GM21526 (cell line): ENCODE measurements at regions not wholly inside any gene's neighbourhood (a gene's known extent, or its start where the extent isn't known, plus 50 kb on each side); places are given as distances from the start of the nearest gene placed in this dataset.
"Not testable (repeated sequence)": the region's sequence is repeated elsewhere in the genome, so short reads cannot be mapped to it uniquely, and the experiment has no call there.

Experiments used
- ATAC-seq: cut with Tn5 transposase; IDR thresholded peaks from one replicate; pipeline ENCODE4 v1.9.1; 2021; ENCODE audit warnings: moderate library complexity; ENCODE audit not compliant: unreplicated experiment, low FRiP score

DNA sequence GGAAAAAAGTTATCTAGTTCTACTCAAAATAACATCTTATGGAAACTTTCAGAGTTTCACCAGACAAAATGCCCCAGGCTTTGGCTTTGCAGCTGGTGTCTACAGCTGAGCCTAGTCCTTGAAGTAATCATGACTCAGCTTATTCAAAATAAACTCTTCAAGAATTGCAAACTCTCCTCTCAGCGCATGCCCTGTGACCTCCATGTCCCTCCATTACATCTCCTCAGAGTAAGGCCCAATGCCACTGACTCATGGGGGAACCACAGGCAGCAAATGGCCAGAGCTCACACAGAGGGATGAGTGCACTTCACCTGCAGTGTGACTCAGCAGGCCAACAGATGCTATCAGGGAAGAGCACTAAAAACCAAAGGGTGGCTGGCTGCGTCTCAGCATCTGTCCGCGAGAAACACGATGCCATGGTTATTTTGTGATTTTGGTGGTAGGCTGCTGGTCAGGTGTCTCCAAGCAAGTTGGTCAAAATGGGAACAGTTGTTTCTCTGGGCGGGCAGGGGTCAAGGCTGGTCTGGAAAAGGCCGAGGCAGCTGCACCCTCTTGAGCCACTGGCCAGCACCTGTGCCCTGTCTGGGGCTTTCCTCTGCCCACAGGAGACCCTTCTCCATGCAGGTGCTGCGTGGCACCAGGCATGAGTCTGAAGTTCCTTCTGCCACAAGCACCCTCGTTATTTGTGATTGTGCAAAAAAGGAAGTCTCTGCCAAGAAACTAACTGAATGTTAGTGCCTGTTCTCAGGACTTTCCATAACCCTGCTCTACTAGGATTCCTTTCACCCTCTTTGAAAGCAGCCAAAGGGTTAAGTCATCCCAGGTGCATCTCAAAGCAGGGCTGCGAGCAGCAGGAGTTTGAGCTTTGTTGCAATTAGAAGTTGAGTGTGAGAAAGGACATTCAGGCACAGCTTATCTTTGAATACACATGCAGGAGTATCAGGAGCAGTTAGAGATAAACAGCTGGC lies 118.1 kb upstream of the PLGLB2 start:
- ATAC-seq, result not testable (repeated sequence)

DNA sequence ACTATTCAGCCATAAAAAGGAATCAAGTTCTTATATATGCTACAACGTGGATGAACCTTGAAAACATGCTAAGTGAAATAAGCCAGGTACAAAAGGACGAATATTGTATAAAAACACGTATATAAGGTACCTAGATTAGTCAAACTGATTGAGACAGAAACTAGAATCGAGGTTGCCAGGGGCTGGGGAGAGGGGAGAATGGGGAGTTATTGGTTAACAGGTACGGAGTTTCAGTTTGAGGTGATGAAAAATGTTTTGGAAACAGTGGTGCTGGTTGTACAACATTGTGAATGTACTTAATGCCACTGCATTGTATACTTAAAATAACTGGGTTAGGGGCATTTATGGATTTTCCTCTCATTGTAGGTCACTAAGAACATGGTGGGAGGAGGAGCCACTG lies 117.0 kb upstream of the PLGLB2 start:
- ATAC-seq, result not testable (repeated sequence)

DNA sequence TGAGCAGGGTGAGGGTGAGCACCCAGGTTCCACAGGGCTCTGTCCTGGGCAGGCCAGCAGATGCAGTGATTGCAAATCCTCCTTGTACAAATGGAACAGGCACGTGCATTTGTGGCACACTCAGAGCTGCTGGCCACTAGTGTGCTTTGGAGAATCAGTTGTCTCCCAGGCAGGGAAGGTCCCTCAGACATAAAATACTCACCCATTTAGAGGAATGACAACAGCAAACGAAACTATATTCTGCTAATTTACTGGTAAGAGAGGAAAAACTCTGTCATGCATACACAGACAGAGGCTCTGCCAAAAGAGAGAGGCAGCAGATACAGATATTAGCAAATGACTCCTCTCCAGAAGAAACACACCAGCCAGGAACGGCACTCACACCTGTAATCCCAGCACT lies 116.5 kb upstream of the PLGLB2 start:
- not testable (repeated sequence) for ATAC-seq

DNA sequence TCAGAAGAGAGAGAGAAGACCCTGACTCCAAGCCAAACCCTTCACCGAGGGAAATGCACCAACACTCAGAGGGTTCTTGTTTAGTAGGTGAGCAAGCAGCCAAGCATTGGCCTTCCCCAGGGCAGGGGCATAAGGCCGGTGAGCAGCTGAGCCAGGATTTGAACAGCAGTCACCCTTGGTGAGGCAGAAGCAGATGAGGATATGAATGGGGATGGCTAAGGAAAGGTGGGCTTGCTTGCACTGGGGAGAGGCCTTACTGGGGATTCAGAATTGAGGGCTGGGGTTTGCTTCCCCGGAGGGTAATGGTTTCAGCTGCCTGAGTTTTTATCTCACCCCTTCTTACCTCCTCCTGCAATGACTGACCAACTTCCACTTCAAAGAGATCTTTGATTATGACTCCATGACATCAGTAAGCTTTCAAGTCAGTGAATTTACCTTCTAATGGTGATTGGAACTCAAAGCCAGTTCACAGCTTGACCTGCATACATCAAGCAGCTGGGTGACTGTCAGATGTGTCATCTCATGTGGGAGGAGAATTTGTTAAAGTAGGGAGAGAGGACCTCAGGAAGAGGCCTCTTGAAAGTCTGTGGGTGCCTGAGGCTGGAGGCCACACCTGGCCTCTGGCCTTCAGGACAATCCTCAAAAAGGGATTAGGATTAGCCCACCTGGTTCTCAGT lies 114.5 kb upstream of the PLGLB2 start:
- not testable (repeated sequence) for ATAC-seq

DNA sequence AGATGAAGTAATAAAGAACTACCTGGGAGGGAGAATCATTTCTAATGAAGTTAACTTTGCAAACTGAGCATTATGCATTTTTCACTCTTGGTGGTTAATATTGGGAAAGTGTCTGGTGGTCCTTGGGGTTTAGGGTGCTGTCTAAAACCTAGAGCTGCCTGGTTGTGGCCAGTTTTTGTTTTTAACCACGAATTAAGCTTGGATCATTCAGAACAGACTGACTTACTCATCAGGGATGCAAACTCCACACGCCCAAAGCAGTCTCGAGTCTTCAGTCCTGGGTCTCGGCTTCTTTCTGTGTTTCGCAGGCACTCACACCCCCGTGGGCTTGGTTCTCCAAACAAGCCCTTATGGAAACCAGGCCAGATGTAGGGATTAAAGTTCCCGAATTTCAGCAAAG lies 113.8 kb upstream of the PLGLB2 start:
- ATAC-seq, result not testable (repeated sequence)

DNA sequence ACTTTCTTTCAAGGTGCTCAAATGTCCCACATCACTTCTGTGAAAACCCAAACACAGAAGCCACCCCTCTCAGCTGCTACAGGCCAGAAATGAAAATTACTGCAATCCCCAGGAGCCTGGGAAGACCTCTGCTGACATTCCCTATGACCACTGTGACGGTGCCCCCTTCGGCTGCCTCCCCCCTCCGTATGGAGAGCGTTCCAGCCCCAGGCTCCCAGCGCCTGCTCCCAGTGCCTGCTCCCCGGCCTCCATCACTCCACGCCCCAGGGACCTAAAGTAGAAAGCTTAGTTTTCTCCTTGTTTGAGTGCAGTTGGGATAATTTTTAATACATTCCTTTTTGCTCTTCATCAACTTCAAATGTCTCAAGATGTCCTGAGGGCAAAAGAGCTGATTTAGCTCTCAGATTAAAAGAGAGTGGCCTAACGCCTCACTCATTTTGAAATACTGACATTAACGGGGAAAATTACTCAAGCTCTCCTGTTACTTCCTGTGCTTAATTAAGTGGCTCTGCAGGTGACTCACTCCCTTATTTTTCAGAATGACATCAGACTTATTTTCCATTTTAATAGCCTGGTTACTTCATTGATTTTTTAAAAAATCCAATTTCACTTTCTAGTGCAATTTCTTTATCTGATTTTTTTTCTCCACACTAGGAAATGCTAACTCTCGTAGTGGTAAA lies 112.8 kb upstream of the PLGLB2 start:
- ATAC-seq, result not testable (repeated sequence)

DNA sequence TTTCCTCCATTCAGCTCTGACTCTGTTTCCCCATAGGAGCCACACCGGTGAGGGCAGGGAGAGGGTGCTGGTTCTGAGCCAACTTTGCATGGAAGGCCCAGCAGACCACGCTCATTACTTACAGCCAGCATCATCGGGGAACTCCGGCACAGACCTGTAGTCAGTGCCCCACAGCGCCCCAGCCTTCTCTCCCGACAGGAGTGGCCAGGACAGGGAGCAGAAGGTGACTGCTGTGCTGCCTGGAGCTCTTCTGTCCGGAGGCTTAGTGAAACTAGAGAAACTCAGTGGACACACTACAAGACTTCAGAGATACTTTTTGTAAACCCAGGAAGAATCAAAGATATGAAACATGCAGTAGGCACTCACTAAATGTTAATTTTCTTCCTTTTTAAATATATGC lies 111.6 kb upstream of the PLGLB2 start:
- not testable (repeated sequence) for ATAC-seq

DNA sequence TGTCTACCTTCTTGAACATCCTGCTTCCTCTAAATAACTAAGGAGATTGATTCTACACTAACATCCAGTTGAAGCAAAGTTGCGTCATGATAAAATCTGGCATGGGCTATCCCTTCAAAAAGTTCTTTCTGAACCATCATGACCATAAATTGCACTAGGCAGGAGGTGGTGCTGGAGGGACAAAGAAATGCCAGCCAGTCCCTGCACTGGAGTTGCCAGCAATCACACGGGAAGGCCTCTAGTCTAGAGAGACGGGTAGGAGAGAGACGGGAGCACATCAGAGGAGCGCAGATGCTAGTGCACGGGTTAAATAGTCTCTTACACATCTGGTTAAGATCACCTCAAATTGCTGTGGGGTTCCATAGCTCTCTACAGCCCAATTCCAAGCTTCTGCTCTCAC lies 111.2 kb upstream of the PLGLB2 start:
- not testable (repeated sequence) for ATAC-seq

DNA sequence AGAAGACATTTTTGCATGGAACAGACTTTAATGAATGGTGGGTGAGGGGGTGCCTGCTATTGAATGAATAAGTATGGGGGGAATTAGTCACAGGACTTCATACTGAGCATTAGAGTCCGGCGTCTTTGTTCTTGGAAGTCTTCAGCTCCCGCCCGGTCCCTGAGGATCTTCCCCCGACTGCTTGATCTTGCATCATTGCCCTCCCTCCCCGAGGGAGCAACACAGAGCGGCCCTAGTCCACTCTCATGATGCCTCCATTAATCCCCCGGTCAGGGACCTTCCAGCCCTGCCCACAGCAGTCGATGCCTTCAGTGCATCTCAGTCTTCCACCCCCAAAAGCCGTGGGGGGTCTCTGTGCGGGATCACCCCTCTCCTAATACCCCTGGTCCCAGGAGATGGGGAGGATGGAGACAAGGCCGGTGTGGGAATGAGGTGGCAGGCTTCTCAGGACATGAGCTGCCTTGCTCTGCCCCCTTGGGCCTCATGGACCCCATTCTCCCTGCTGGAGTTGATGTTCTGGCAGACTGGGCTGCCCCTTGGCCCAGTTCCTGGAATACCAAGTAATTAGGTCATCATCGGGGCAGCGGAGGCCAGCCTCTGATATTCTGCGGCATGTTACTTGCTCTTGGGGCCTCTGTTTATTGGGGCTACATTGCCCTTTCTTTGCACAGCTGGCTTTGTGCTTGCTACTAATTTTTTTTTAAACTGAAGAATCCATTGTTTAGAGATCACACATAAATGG lies 110.5 kb upstream of the PLGLB2 start:
- not testable (repeated sequence) for ATAC-seq

DNA sequence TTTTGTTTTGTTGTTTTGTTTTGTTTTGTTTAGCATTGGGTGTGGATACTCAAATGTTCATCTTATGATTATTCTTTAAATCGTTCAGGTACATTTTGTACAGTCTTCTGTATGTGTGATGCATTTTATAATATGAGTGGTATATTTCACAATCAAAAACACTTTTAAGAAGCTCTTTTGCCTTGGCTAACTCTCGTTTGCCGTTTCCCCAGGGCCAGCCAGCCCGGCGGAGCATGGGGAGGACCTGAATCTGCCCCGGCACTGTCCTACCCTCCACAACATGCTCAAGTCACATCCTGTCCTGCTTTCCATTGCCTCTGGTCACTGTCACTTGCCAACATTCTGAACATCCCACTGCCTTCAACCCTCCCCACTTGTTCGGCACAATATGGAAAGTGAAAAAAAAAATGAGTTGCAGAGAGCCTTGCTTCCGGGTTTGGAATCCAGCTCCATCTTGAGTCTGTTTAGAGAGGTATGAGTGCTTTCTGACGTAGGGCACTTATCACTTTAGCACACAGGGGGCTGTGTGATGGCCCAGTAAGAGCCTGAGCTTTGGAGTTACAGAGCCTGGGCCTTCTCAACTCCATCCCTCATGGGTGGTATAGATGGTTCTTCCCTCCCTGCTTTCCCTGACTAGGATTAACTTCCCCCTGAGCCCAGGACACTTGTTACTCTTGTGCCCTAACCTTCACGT lies 109.6 kb upstream of the PLGLB2 start:
- not testable (repeated sequence) for ATAC-seq

DNA sequence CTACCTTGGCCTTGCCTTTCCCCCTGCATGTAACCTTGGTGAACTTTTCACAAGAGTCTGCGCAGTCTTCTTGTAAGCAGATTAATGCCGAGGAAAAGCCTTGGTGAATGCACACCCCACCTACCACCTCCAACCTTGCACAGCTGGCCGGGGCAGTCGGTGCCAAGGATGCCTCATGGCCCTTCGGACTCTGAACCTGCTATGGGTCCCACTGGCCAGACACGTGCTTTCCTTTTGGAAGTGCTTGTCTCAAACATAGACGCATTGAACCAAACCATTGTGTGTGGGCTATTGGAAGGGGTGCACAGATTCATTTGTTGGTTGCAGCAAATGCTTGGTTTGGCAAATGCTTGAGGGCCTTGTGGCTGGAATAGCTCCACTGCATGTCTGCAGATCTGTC lies 109.0 kb upstream of the PLGLB2 start:
- not testable (repeated sequence) for ATAC-seq

DNA sequence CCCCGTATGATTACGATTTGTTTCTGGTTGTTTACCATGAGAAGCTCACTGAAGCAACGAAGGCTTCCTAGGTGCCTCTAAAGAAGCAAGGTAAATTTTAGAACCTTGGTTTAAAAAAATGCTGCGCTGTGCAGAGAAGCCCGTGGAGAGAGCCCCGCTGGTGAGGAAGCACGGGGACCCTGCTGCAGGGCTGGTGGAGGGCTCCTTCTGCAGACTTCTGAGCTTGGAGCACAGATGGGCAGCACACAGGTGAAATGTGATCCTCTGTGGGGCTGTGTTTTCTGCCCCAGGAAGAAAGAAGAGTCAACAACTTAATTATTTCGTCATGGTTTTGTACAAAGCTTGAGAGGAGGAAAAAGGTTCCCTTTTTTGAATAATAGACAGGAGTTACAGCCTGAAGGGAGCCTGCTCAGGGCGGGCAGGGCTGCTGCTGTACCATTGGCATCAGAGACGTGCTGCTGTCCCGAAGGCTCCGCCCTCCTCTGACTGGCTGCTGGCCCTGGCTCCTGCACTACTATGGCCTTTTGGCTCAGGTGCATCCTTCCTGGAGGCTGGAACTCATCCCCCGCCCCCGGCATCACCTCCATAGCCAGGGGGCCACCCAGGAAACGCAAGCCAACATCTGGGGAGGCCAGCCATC lies 108.0 kb upstream of the PLGLB2 start:
- not testable (repeated sequence) for ATAC-seq

DNA sequence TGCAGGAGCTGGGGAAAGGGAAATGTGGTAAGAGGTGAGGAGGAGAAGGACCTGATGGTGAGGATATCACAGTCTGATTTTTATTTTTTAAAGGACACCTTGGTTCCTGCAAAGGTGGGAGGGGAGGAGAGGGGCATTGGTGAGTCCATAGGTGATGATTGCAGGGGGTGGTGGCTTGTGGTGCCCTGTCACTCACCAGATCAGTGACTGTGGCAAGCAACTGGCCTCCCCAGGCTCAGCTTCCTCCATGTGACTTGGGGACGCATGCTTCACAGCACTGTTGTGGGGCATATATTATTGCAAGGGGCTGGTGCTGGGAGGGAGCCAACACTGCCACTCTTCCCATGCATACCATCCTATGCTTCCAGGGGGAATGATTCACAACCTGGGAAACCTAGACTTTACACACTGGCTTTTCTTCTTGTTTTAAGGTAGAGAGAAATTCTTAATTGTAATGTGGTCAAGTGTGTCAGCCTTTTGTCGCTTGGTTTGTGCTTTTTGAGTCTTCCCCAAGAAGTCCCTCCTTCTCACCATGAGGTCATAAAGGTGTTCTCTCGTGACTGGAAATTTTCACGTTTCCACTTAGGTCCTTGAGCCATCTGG lies 106.8 kb upstream of the PLGLB2 start:
- not testable (repeated sequence) for ATAC-seq

DNA sequence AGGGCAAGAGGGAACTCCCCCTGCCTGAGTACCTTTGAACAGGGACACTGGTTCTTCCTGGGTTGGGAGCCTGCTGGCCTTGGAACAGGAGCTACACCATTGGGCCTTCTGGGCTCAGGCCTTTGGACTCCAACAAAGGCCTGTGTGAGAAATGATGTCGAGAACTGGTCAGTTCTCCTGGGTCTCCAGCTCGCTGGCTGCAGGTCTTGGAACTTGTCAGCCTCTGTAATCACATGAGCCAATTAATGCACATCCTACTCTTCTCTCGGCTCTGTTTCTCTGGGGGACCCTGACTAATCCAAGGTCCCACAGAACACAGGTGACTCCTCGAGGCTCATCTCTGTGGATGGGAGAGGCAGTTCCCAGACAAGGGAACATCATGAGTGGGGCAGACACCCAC lies 104.7 kb upstream of the PLGLB2 start:
- not testable (repeated sequence) for ATAC-seq

DNA sequence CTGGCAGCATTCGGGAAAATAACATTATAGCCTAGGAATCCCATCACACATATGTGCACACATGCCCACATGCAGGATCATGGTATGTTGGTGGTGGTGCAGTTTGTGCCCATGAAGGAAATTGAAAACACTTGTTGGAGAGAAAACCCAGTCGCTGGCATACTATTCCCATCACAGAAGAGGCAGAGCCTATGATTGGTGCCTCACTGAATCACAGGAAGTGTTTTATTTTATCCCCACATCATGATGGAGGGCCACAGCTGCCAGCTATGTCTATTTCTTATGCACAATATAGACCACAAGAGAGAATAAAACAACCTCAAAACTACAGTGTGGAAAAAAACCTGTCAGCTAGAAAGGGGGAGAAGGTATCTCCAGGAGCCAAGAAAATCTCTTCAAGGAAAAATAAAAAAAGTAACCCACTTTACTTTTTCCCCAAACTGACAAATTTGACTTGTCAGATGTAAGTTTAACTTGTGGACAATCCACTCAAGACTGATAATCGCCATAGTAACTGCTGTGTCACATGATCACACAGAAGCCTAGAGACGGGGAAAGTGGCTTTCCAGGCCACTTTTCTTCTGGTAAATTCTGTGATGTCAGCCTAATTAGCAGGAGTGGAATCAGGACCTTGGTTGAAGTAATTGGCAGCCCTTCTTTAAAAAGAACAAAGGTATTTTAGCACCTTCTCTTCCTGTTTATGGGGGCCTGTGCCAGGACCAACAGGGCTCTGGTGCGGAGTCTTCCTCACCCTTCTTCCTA lies 100.0 kb upstream of the PLGLB2 start:
- ATAC-seq, result not testable (repeated sequence)

DNA sequence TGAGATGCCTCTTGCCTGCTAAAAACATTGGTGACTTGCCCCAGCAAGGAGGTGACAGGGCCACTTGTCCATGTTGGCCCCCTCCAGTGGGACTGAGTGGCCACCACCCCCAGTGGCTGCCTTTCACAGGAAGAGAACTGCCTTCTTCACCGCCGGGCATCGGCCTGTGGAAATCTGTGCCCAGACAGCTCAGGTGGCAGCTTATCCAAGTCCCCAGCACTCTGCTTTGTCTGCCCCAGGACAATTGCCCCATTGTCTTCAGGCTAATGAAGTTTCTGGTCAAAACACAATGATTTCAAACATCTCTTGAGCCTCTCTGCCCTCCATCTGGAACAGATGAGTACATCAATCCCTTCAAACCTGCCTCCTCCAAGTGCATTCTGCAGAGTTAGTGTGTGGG lies 99.1 kb upstream of the PLGLB2 start:
- ATAC-seq, result not testable (repeated sequence)

DNA sequence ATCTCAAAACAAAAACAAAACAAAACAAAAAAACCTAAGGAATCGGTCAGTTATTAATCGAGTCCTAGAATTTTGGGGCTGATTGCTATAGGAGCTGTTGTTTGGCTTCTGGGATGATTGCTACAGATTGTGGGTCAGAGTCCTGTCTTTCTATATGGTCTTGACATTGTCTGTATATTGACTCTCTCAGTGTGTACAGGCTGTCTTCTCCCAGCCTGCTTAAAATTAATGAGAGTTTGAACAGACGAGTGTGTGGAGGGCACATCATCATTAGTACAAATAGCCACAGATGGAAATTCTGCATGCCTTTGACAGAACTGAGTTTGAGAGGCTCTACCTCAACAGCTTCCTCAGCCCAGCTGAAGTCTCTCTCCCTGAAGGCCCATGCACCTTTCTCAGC lies 98.0 kb upstream of the PLGLB2 start:
- not testable (repeated sequence) for ATAC-seq

DNA sequence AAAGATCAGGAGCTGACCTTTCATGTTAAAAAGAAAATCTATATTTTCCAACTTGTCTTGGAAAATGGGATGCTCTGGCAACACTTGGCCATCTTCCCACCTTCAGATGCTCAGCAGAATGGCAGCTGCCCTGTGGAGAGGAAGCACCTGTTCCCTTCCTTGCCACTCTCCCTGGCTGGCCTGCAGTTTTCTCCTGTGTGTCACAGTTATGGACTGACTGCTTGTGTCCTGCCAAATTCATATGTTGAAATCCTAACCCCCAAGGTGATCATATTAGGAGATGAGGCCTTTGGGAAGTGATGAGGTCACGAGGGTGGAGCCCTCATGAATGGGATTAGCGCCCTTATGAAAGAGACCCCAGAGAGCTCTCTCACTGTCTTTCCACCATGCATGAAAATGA lies 97.0 kb upstream of the PLGLB2 start:
- not testable (repeated sequence) for ATAC-seq
